Epithelial cell of esophagus (primary cell): ENCODE measurements at regions not wholly inside any gene's neighbourhood (a gene's known extent, or its start where the extent isn't known, plus 50 kb on each side); places are given as distances from the start of the nearest gene placed in this dataset.
A peak's percentile ranks its signal among the peaks of the same experiment; 100 is the strongest.

Experiments
- DNase-seq: peaks from one replicate; pipeline ENCODE4 v3.0.0; 2010; ENCODE audit warnings: low read depth
- H3K4me3 ChIP-seq: 2 replicates; pipeline ENCODE4 v1.5.1; 2011; ENCODE audit warnings: mild to moderate bottlenecking, low read length, control low read depth
- CTCF ChIP-seq: IDR thresholded peaks from 2 replicates; pipeline ENCODE4 v1.5.1; 2011; ENCODE audit warnings: low read depth, mild to moderate bottlenecking, low read length, control low read depth, inconsistent platforms; ENCODE audit not compliant: insufficient read depth; ENCODE audit errors: missing control alignments

- no peak overlapping the region for H3K4me3 ChIP-seq
- TF ChIP-seq CTCF = no peak
- DNase-seq = no peak
Measured at GRCh38 chr4:177952723-177953122, 510.5 kb upstream of the AGA start.

GRCh38 chr4:177957596-177958360, 515.5 kb upstream of the AGA start:
- no peak for TF ChIP-seq CTCF
- no peak for DNase-seq
- no peak overlapping the region for H3K4me3 ChIP-seq

- no peak for DNase-seq
- H3K4me3 ChIP-seq = no peak overlapping the region
- no peak for TF ChIP-seq CTCF
Measured at GRCh38 chr4:177960566-177960965, 518.3 kb upstream of the AGA start.

GRCh38 chr4:177961761-177962380, 519.6 kb upstream of the AGA start:
- no peak for TF ChIP-seq CTCF
- no peak overlapping the region for H3K4me3 ChIP-seq
- no peak for DNase-seq

GRCh38 chr4:177964061-177964460, 521.8 kb upstream of the AGA start:
- TF ChIP-seq CTCF = no peak
- DNase-seq = peak; percentile 27
- no peak overlapping the region for H3K4me3 ChIP-seq

GRCh38 chr4:177964693-177965168, 522.5 kb upstream of the AGA start:
- no peak for TF ChIP-seq CTCF
- no peak for DNase-seq
- no peak overlapping the region for H3K4me3 ChIP-seq

GRCh38 chr4:177967328-177967727, 525.1 kb upstream of the AGA start:
- no peak for TF ChIP-seq CTCF
- no peak overlapping the region for H3K4me3 ChIP-seq

More at GRCh38 chr4:177967328-177967727, 525.1 kb upstream of the AGA start:
- no peak for DNase-seq
